ENCODE measurements at regions not wholly inside any gene's neighbourhood (a gene's known extent, or its start where the extent isn't known, plus 50 kb on each side); places are given as distances from the start of the nearest gene placed in this dataset.

GRCh38 chr14:51354846-51355245 is 114.8 kb downstream of the TMX1 start:
- FAIRE-seq (no peak), DNase-seq (ENCODE audit: low read depth in 1 of 2, low spot score in 2 of 2) (no peak)
- Histone ChIP-seq H2BK5ac (ENCODE audit: low read depth, low read length) (no peak overlapping the region), H3K4ac (replicated peaks; ENCODE audit: insufficient read length, low read depth, low read length) (no peak overlapping the region), H3K18ac (ENCODE audit: extremely low read depth, low read length) (no peak overlapping the region), H3K9me3 (ENCODE audit: insufficient read depth in 2 of 2, low read depth in 1 of 2, low read length in 1 of 2) (no peaks in the 10 kb centered on the region), H3K4me1 (replicated peaks in 1 of 4; ENCODE audit: control insufficient read depth in 3 of 4, insufficient read depth in 4 of 4, low read length in 3 of 4) (no peaks in the 10 kb centered on the region), H2AFZ (ENCODE audit: low read length) (no peak overlapping the region), H2AK5ac (ENCODE audit: low read depth, low read length) (no peak overlapping the region), H4K91ac (replicated peaks; ENCODE audit: insufficient read length, low read length) (no peak overlapping the region), H3K36me3 (ENCODE audit: control insufficient read depth in 2 of 4, insufficient read depth in 4 of 4, low read length in 3 of 4) (no peaks in the 10 kb centered on the region), H3K23me2 (ENCODE audit: low read depth, low read length) (no peaks in the 10 kb centered on the region), H2BK12ac (ENCODE audit: low read depth, low read length) (no peak overlapping the region), H3K23ac (ENCODE audit: insufficient read length) (no peak overlapping the region), H3K79me1 (ENCODE audit: low read depth, low read length) (no peaks in the 10 kb centered on the region), H3K4me3 (ENCODE audit: extremely low read depth in 1 of 4, insufficient read depth in 2 of 4, low read depth in 3 of 4, low read length in 4 of 4) (no peak overlapping the region), H2BK120ac (replicated peaks; ENCODE audit: low read depth, low read length) (no peak overlapping the region), H2BK15ac (ENCODE audit: low read length) (no peak overlapping the region), H3K27me3 (replicated peaks in 1 of 4; ENCODE audit: control insufficient read depth in 3 of 4, extremely low read depth in 1 of 4, insufficient read depth in 3 of 4, low read length in 3 of 4) (no peaks in the 10 kb centered on the region), H3K4me2 (ENCODE audit: insufficient read depth in 1 of 2, low read depth in 2 of 2, low read length in 2 of 2) (no peak overlapping the region), H4K5ac (ENCODE audit: insufficient read length, low read depth, low read length) (no peak overlapping the region), H4K8ac (ENCODE audit: extremely low read depth, insufficient read depth, low read length) (no peak overlapping the region), H4K20me1 (replicated peaks in 1 of 2; ENCODE audit: control insufficient read depth in 1 of 2, insufficient read depth in 2 of 2, low read length in 2 of 2) (no peaks in the 10 kb centered on the region), H3K79me2 (ENCODE audit: control insufficient read depth in 1 of 2, insufficient read depth in 2 of 2, low read length in 2 of 2) (no peaks in the 10 kb centered on the region), H3K27ac (ENCODE audit: low read depth, low read length) (no peak overlapping the region), H2BK20ac (ENCODE audit: low read length) (no peak overlapping the region), H3K9ac (replicated peaks in 1 of 4; ENCODE audit: extremely low read depth in 1 of 4, low read depth in 3 of 4, low read length in 3 of 4) (no peak overlapping the region), H3K56ac (replicated peaks; ENCODE audit: insufficient read length, low read depth, low read length) (no peak overlapping the region), H3K14ac (ENCODE audit: insufficient read length) (no peak overlapping the region)
- TF ChIP-seq YY1 (IDR thresholded peaks at IDR 0.05; ENCODE audit: low read depth, low read length) (0 out of 2 replicates have a peak, but pooled peaks have one; percentile 33), ASH2L (IDR thresholded peaks at IDR 0.05; ENCODE audit: low read length) (no peak)
- POLR2A ChIA-PET (ENCODE audit: partially characterized antibody), result no interaction called here
- WGBS, 2 experiments (ENCODE audit: extremely low coverage in 1 of 2, insufficient coverage in 1 of 2, insufficient read length in 1 of 2, insufficient replicate concordance in 2 of 2, low coverage in 1 of 2, low lambda C conversion rate in 2 of 2, missing lambda C conversion rate in 1 of 2), result 100% methylated on average over 1 of the region's 1 CpG; no CpG with 5 or more reads in 1 of the 2 experiments
- CTCF ChIA-PET (ENCODE audit: partially characterized antibody), result interaction anchor here (1.9 kb wide), 1 partner anchor 15 kb away, joined by 8 read pairs; no protein-coding TSS in a partner anchor

Data from H1 (cell line).